ENCODE measurements at regions not wholly inside any gene's neighbourhood (a gene's known extent, or its start where the extent isn't known, plus 50 kb on each side); places are given as distances from the start of the nearest gene placed in this dataset.

DNA sequence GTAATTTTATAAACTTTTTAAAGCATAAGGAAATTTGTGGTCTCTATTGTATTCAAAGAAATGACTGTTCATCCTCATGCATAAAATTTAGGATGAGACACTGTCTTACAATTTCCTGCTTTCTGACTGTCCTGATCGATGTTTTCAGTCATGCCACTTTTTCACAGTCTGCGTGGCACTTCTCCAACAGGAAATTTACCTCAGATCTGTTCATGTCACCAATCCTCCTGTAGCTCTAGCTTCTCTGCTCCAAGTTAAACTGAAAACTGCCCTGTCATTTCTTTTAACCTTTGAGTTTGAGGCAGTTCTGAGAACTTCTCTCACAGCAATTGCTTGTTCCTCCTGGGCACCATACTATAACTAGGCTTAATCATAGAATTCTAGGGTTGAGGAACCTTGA is 455.1 kb downstream of the EFNA5 start:
- TF ChIP-seq, protein P1, sequence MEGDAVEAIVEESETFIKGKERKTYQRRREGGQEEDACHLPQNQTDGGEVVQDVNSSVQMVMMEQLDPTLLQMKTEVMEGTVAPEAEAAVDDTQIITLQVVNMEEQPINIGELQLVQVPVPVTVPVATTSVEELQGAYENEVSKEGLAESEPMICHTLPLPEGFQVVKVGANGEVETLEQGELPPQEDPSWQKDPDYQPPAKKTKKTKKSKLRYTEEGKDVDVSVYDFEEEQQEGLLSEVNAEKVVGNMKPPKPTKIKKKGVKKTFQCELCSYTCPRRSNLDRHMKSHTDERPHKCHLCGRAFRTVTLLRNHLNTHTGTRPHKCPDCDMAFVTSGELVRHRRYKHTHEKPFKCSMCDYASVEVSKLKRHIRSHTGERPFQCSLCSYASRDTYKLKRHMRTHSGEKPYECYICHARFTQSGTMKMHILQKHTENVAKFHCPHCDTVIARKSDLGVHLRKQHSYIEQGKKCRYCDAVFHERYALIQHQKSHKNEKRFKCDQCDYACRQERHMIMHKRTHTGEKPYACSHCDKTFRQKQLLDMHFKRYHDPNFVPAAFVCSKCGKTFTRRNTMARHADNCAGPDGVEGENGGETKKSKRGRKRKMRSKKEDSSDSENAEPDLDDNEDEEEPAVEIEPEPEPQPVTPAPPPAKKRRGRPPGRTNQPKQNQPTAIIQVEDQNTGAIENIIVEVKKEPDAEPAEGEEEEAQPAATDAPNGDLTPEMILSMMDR (conservative IDR thresholded peaks at IDR 0.05): no peak
- H3K27ac Mint-ChIP-seq: 0 out of 7 replicates have a peak overlapping the region, but pooled peaks of 1 of the 3 experiments have one; percentile 8
- no peak overlapping the region for H3K56ac ChIP-seq (ENCODE audit: insufficient read length, low read depth, low read length)

More for the DNA sequence above, 455.1 kb downstream of the EFNA5 start:
- Histone ChIP-seq H3K4ac (ENCODE audit: low read depth, low read length) (no peak overlapping the region), H3K23ac (ENCODE audit: insufficient read length, low read depth, low read length) (no peak overlapping the region), H2BK12ac (ENCODE audit: insufficient read length, low read depth, low read length) (no peak overlapping the region), H4K5ac (ENCODE audit: insufficient read length, low read depth, low read length) (no peak overlapping the region), H3K14ac (ENCODE audit: insufficient read depth, low read length) (no peak overlapping the region), H3K27me3 (ENCODE audit: insufficient read depth, low read length) (no peaks in the 10 kb centered on the region), H2BK20ac (ENCODE audit: low read depth, low read length, poor library complexity, severe bottlenecking) (no peak overlapping the region), H2BK5ac (ENCODE audit: insufficient read length, low read length) (no peak overlapping the region), H3K18ac (ENCODE audit: insufficient read length, low read depth, low read length) (no peak overlapping the region), H3K27ac (ENCODE audit: insufficient read length, low read depth, low read length) (no peak overlapping the region), H2AK5ac (ENCODE audit: insufficient read length, low read length) (no peak overlapping the region), H2BK120ac (ENCODE audit: low read depth, low read length, poor library complexity, severe bottlenecking) (no peak overlapping the region), H2BK15ac (ENCODE audit: low read depth, low read length) (no peak overlapping the region), H3K4me1 (ENCODE audit: insufficient read depth, low read length) (no peaks in the 10 kb centered on the region), H3K9me3 (ENCODE audit: control insufficient read depth, low read depth, low read length) (no peaks in the 10 kb centered on the region), H3K79me1 (ENCODE audit: insufficient read depth, low read depth, low read length, poor library complexity, severe bottlenecking) (no peaks in the 10 kb centered on the region), H4K91ac (ENCODE audit: insufficient read length, low read depth, low read length) (no peak overlapping the region), H4K8ac (replicated peaks; ENCODE audit: insufficient read length, low read depth, low read length) (no peak overlapping the region), H4K20me1 (ENCODE audit: control insufficient read depth, insufficient read depth, insufficient read length) (no peaks in the 10 kb centered on the region), H3K4me2 (ENCODE audit: insufficient read depth, insufficient read length, low read length) (no peak overlapping the region), H3K23me2 (ENCODE audit: insufficient read length, low read depth, low read length, poor library complexity, severe bottlenecking) (no peaks in the 10 kb centered on the region), H2AFZ (ENCODE audit: low read length) (no peak overlapping the region), H3T11ph (ENCODE audit: low read length) (no peak overlapping the region), H3K79me2 (ENCODE audit: insufficient read depth, low read length) (no peaks in the 10 kb centered on the region), H3K9ac (ENCODE audit: extremely low read depth, insufficient read length, low read length) (no peak overlapping the region)
- H3K27me3 Mint-ChIP-seq (ENCODE audit: low read depth): no peaks in the 10 kb centered on the region
- H3K36me3 Mint-ChIP-seq (ENCODE audit: insufficient read depth in 1 of 3, low read depth in 3 of 3): no peaks in the 10 kb centered on the region
- H3K4me3 Mint-ChIP-seq: no peak overlapping the region
- WGBS (ENCODE audit: extremely low coverage, insufficient read length, low lambda C conversion rate): no CpG with 5 or more reads among the region's 2 CpGs
- no peak for DNase-seq
- no peaks in the 10 kb centered on the region for H3K9me3 Mint-ChIP-seq
- no peaks in the 10 kb centered on the region for H3K4me1 Mint-ChIP-seq
